ENCODE measurements at regions not wholly inside any gene's neighbourhood (a gene's known extent, or its start where the extent isn't known, plus 50 kb on each side); places are given as distances from the start of the nearest gene placed in this dataset.

DNA sequence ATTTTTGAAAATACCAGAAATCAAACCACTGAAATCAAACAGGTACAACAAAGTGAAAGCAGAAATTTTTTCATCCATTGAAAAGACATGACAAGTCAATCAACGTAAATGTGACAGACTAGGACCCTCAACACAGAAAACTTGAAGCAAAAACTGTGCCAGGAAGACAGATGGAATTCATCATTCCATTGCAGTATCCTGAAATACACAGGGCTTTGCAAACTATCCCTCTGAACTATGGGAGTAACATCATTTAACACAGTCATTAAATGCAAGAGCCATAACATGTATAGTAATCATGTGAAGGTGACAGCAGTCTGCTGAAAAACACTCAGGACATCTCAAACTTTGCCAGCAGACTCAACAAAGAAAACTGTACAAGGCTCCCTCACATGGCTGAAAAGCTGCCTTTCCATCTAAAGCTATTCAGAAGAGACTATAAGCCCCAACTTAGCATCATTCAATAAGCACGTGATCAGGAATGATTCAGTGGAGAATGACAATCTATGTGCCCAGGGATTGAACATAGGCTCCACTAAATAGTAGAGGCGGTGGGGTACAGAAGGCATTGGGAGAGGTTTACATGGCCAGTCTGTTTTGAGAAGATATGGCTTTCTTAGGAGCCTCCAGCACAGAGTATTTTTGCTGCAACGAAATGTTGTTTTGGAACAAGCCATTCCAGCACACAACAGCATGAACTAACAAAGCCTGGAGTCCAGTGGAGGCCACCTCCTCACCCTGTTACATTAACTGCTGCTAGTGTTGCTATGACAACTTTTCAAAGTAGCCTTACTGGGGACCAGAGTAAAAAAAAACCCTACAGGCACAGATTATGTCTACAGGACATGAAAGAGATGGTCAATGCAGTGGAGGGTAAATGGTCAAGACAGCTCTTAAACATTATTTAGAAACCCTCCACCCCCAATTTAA lies 274.5 kb upstream of the NOCT start:
- Mint-ChIP-seq H3K4me1 (ENCODE audit: unreplicated experiment) (no peaks in the 10 kb centered on the region), H3K4me3 (ENCODE audit: unreplicated experiment) (no peak overlapping the region), H3K27ac (ENCODE audit: unreplicated experiment) (no peak overlapping the region), H3K9me3 (ENCODE audit: unreplicated experiment) (no peaks in the 10 kb centered on the region), H3K27me3 (ENCODE audit: unreplicated experiment) (no peaks in the 10 kb centered on the region), H3K36me3 (ENCODE audit: low read depth, unreplicated experiment) (no peaks in the 10 kb centered on the region)
- TF ChIP-seq, protein P1, sequence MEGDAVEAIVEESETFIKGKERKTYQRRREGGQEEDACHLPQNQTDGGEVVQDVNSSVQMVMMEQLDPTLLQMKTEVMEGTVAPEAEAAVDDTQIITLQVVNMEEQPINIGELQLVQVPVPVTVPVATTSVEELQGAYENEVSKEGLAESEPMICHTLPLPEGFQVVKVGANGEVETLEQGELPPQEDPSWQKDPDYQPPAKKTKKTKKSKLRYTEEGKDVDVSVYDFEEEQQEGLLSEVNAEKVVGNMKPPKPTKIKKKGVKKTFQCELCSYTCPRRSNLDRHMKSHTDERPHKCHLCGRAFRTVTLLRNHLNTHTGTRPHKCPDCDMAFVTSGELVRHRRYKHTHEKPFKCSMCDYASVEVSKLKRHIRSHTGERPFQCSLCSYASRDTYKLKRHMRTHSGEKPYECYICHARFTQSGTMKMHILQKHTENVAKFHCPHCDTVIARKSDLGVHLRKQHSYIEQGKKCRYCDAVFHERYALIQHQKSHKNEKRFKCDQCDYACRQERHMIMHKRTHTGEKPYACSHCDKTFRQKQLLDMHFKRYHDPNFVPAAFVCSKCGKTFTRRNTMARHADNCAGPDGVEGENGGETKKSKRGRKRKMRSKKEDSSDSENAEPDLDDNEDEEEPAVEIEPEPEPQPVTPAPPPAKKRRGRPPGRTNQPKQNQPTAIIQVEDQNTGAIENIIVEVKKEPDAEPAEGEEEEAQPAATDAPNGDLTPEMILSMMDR (IDR thresholded peaks at IDR 0.05; ENCODE audit: unreplicated experiment), result no peak
- no peak for DNase-seq (ENCODE audit: low spot score)

DNA sequence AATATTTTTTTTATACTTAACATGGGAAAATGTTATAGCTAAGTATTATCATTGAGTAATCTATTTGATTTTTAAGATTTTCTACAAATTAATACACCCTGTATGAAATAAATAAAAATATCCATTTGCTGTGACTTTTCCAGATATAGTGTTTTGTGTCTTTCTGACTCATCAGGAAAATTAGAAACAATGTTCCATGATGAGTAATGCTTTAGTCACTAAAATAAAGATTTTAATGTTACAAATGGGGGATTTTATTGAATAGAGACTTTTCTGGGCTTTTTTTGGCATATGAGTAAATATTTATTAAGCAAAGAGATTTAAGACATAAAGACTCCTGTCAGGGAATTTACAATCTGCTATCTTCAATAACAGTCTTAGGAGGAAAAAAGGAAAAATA lies 279.2 kb upstream of the NOCT start:
- no peak for DNase-seq (ENCODE audit: low spot score)
- H3K4me1 Mint-ChIP-seq (ENCODE audit: unreplicated experiment), result no peaks in the 10 kb centered on the region
- no peaks in the 10 kb centered on the region for H3K9me3 Mint-ChIP-seq (ENCODE audit: unreplicated experiment)
- peaks cover 1% of the 10 kb centered on the region for H3K27me3 Mint-ChIP-seq (ENCODE audit: unreplicated experiment)
- no peak overlapping the region for H3K27ac Mint-ChIP-seq (ENCODE audit: unreplicated experiment)
- TF ChIP-seq, protein P1 (IDR thresholded peaks at IDR 0.05; ENCODE audit: unreplicated experiment), result no peak
- no peak overlapping the region for H3K4me3 Mint-ChIP-seq (ENCODE audit: unreplicated experiment)
- H3K36me3 Mint-ChIP-seq (ENCODE audit: low read depth, unreplicated experiment), result no peaks in the 10 kb centered on the region

DNA sequence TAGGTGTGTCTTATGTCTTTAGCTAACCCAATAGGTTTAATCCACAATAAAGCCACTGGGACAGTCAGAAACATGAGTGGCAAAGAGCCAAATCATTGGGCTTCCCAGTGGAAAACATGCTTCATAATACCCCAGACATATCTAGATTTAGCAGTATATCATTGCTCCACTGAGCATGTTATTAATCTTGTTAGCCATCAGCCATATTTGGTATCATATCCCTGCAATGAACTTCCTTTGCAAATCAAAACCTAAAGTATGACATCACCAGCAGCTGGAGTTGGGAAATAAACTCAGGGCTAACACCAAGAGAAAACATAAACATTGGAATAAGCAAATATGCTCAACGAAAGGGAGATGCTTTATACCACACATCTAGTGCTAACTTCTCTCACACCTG lies 280.8 kb upstream of the NOCT start:
- Mint-ChIP-seq H3K36me3 (ENCODE audit: low read depth, unreplicated experiment) (no peaks in the 10 kb centered on the region), H3K27me3 (ENCODE audit: unreplicated experiment) (peaks cover 1% of the 10 kb centered on the region), H3K27ac (ENCODE audit: unreplicated experiment) (no peak overlapping the region), H3K4me1 (ENCODE audit: unreplicated experiment) (no peaks in the 10 kb centered on the region), H3K4me3 (ENCODE audit: unreplicated experiment) (no peak overlapping the region), H3K9me3 (ENCODE audit: unreplicated experiment) (no peaks in the 10 kb centered on the region)
- no peak for DNase-seq (ENCODE audit: low spot score)
- TF ChIP-seq, protein P1 (IDR thresholded peaks at IDR 0.05; ENCODE audit: unreplicated experiment), result no peak

DNA sequence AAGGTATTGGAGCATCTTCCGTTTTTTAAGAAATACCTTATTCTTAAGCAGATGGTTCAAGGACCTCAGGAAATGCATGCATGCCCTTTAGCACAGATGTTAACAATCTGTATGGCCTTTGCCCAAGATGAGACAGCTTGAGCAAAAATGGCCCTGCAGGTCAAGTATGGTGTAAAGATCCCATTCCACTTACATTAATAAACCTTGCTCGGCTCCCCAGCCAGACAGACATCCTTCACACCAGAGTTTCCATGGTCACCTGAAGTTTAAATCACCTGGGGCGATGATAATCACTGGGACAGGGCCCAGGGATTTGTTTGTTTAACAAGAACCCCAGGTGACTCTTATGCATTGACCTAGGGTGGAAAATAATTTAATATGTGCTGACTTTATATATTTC lies 287.0 kb upstream of the NOCT start:
- Mint-ChIP-seq H3K9me3 (ENCODE audit: unreplicated experiment) (no peaks in the 10 kb centered on the region), H3K27ac (ENCODE audit: unreplicated experiment) (no peak overlapping the region), H3K36me3 (ENCODE audit: low read depth, unreplicated experiment) (no peaks in the 10 kb centered on the region), H3K27me3 (ENCODE audit: unreplicated experiment) (peaks cover 5% of the 10 kb centered on the region), H3K4me3 (ENCODE audit: unreplicated experiment) (no peak overlapping the region), H3K4me1 (ENCODE audit: unreplicated experiment) (peaks cover 7% of the 10 kb centered on the region)
- TF ChIP-seq, protein P1 (IDR thresholded peaks at IDR 0.05; ENCODE audit: unreplicated experiment), result no peak
- no peak for DNase-seq (ENCODE audit: low spot score)

DNA sequence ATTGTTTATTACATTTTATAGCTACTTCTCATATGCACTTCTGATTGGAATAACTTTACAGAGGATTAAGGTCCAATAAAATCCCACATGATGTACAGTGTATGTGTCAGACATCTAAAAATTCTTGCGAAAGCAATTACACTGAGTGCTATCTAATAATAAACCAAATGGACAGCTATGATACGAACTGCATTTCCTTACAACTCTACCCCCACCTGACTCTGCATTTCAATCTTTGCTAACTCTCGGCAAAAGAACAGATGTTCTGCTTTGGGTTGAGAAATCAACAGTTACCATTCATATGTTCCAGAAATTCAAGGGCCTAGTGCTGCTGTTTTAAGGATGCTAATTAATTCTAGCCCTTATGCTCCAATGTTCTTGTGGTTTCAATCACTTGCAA lies 287.9 kb upstream of the NOCT start:
- no peak overlapping the region for H3K27ac Mint-ChIP-seq (ENCODE audit: unreplicated experiment)
- H3K4me1 Mint-ChIP-seq (ENCODE audit: unreplicated experiment), result peaks cover 7% of the 10 kb centered on the region
- no peaks in the 10 kb centered on the region for H3K9me3 Mint-ChIP-seq (ENCODE audit: unreplicated experiment)
- H3K36me3 Mint-ChIP-seq (ENCODE audit: low read depth, unreplicated experiment), result no peaks in the 10 kb centered on the region
- H3K4me3 Mint-ChIP-seq (ENCODE audit: unreplicated experiment), result no peak overlapping the region
- no peak for DNase-seq (ENCODE audit: low spot score)
- H3K27me3 Mint-ChIP-seq (ENCODE audit: unreplicated experiment), result peaks cover 5% of the 10 kb centered on the region
- TF ChIP-seq, protein P1 (IDR thresholded peaks at IDR 0.05; ENCODE audit: unreplicated experiment), result no peak

All from endothelial cell (in vitro differentiated cells).